Transverse colon (tissue), 4 donors: ENCODE measurements at regions not wholly inside any gene's neighbourhood (a gene's known extent, or its start where the extent isn't known, plus 50 kb on each side); places are given as distances from the start of the nearest gene placed in this dataset.

ENCODE experiments used
- DNase-seq: peaks from one replicate; pipeline ENCODE4 v3.0.0-alpha.2; 2019
- H3K27ac ChIP-seq, 4 donors: fragments of 200-600 bp; sonication (generic); 2 replicates each; pipeline ENCODE4 v1.5.1; 2016 to 2018; ENCODE audit warnings: inconsistent platforms in 4 of 4
- H3K27me3 ChIP-seq: fragments of 200-600 bp; sonication (generic); 2 replicates; pipeline ENCODE4 v1.5.1; 2017; ENCODE audit warnings: inconsistent platforms
- H3K36me3 ChIP-seq, 4 donors: fragments of 200-600 bp; sonication (generic); 2 replicates each; pipeline ENCODE4 v1.5.1; 2017 to 2019; ENCODE audit warnings: inconsistent platforms in 4 of 4
- H3K4me1 ChIP-seq, 4 donors: fragments of 200-600 bp; sonication (generic); 2 replicates each; pipeline ENCODE4 v1.5.1; 2017 to 2020; ENCODE audit warnings: inconsistent platforms in 4 of 4
- H3K4me3 ChIP-seq, 4 donors: fragments of 200-600 bp; sonication (generic); 1 replicate in 1 of 4; 2 replicates in 3 of 4; pipeline versions ENCODE4 v1.5.1 to v1.6.1; 2017 to 2019; ENCODE audit warnings: inconsistent platforms in 4 of 4
- H3K9me3 ChIP-seq, 2 donors: fragments of 200-600 bp; sonication (generic); 2 replicates each; pipeline ENCODE4 v1.5.1; 2017 to 2019; ENCODE audit warnings: inconsistent platforms in 2 of 2
- EP300 ChIP-seq: sonication (generic); formaldehyde crosslinking; IDR thresholded peaks from one replicate; pipeline ENCODE4 v1.6.1; 2017; ENCODE audit warnings: antibody characterized with exemption, low read depth
- POLR2A ChIP-seq: fragments of 450-650 bp; IDR thresholded peaks from one replicate; pipeline ENCODE4 v1.6.1; 2016; ENCODE audit warnings: antibody characterized with exemption, mild to moderate bottlenecking, moderate library complexity
- POLR2AphosphoS5 ChIP-seq, 3 donors: sonication (generic); formaldehyde crosslinking; IDR thresholded peaks; one replicate each; pipeline ENCODE4 v1.6.1; 2016; ENCODE audit warnings: antibody characterized with exemption in 3 of 3
- WGBS, 2 donors: methylation state at CpG; one replicate each; pipeline ENCODE4 v1.1.5; 2018; ENCODE audit warnings: low coverage in 1 of 2; 5-methylcytosine and 5-hydroxymethylcytosine counted together
- in situ Hi-C, 4 donors: fragments of 200-750 bp; cut with MboI; loops; one replicate each; pipeline versions ENCODE4 v1.15.0 to v1.15.1; 2017; ENCODE audit warnings: low sequenced_read_pairs in 3 of 4, low pct_ligation_motif_present in 1 of 4, low pct_unique_long_range_greater_than_20kb in 1 of 4
- intact Hi-C: fragments of 100-400 bp; cut with DNase I; formaldehyde crosslinking; loops from one replicate; pipeline ENCODE4 v1.15.1; 2023; ENCODE audit warnings: low total_unique reads
- TF ChIP-seq, protein P1 (sequence below), 5 experiments: fragments of 200-600 bp in 3 of 5; fragments of 450-650 bp in 2 of 5; sonication (generic) in 3 of 5; IDR thresholded peaks; 1 replicate in 2 of 5; 2 replicates in 3 of 5; pipeline ENCODE4 v1.5.1; 2016 to 2017; ENCODE audit warnings: antibody characterized with exemption in 5 of 5, inconsistent platforms in 3 of 5, mild to moderate bottlenecking in 2 of 5, moderate library complexity in 1 of 5

GRCh38 chr5:106854922-106855321 lies 815.8 kb downstream of the EFNA5 start:
- no peak for DNase-seq
- TF ChIP-seq EP300 (no peak), POLR2A (no peak), POLR2AphosphoS5 (IDR thresholded peaks at IDR 0.05) (no peak)
- TF ChIP-seq, protein P1, sequence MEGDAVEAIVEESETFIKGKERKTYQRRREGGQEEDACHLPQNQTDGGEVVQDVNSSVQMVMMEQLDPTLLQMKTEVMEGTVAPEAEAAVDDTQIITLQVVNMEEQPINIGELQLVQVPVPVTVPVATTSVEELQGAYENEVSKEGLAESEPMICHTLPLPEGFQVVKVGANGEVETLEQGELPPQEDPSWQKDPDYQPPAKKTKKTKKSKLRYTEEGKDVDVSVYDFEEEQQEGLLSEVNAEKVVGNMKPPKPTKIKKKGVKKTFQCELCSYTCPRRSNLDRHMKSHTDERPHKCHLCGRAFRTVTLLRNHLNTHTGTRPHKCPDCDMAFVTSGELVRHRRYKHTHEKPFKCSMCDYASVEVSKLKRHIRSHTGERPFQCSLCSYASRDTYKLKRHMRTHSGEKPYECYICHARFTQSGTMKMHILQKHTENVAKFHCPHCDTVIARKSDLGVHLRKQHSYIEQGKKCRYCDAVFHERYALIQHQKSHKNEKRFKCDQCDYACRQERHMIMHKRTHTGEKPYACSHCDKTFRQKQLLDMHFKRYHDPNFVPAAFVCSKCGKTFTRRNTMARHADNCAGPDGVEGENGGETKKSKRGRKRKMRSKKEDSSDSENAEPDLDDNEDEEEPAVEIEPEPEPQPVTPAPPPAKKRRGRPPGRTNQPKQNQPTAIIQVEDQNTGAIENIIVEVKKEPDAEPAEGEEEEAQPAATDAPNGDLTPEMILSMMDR (IDR thresholded peaks at IDR 0.05) = no peak
- intact Hi-C loops (no loop called here), in situ Hi-C loops (no loop called here)
- Histone ChIP-seq H3K4me1 (no peaks in the 10 kb centered on the region), H3K27me3 (no peaks in the 10 kb centered on the region), H3K4me3 (no peak overlapping the region), H3K9me3 (no peaks in the 10 kb centered on the region), H3K36me3 (no peaks in the 10 kb centered on the region), H3K27ac (no peak overlapping the region)
- 63 to 91% methylated on average over 3 of the region's 3 CpGs for WGBS, 2 donors

- in situ Hi-C loops = no loop called here
- 90 to 100% methylated on average over 1 of the region's 1 CpG for WGBS, 2 donors
- H3K27ac ChIP-seq = no peak overlapping the region
Measured at GRCh38 chr5:106854105-106854687, 816.5 kb downstream of the EFNA5 start.

GRCh38 chr5:106853266-106853665 lies 817.5 kb downstream of the EFNA5 start:
- no peak for DNase-seq
- TF ChIP-seq POLR2AphosphoS5 (IDR thresholded peaks at IDR 0.05) (no peak), EP300 (no peak), POLR2A (no peak)
- TF ChIP-seq, protein P1 (IDR thresholded peaks at IDR 0.05) = no peak
- Histone ChIP-seq H3K36me3 (no peaks in the 10 kb centered on the region), H3K4me1 (no peaks in the 10 kb centered on the region), H3K27me3 (no peaks in the 10 kb centered on the region), H3K9me3 (no peaks in the 10 kb centered on the region), H3K4me3 (no peak overlapping the region), H3K27ac (no peak overlapping the region)
- intact Hi-C loops (no loop called here), in situ Hi-C loops (no loop called here)
- 74 to 82% methylated on average over 4 of the region's 4 CpGs for WGBS, 2 donors

More at GRCh38 chr5:106854105-106854687, 816.5 kb downstream of the EFNA5 start:
- no peak for DNase-seq
- TF ChIP-seq POLR2A = no peak
- no peak for TF ChIP-seq POLR2AphosphoS5 (IDR thresholded peaks at IDR 0.05)
- TF ChIP-seq, protein P1 (IDR thresholded peaks at IDR 0.05) = no peak
- no peak for TF ChIP-seq EP300
- H3K9me3 ChIP-seq = no peaks in the 10 kb centered on the region
- H3K27me3 ChIP-seq = no peaks in the 10 kb centered on the region
- H3K36me3 ChIP-seq = no peaks in the 10 kb centered on the region
- intact Hi-C loops = no loop called here
- no peak overlapping the region for H3K4me3 ChIP-seq
- H3K4me1 ChIP-seq = no peaks in the 10 kb centered on the region

DNA sequence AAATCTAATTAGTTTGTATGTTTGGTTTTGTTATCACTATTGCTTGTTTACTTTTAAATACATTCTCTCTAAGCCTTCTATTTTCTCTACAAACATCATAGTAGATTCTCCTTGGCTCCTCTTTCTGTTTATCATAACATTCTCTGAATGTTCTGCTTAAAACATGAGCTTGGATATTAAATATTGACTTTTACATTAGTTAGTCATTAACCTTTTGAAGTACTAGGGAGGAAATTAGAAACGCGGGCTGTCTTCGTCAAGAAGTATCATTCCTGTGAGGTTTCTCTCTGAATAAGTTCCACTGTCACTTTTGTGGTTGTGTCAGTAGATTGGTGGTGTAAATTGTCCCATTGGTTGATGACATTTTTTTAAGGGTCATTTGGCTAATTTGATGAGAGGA lies 821.5 kb downstream of the EFNA5 start:
- no peaks in the 10 kb centered on the region for H3K4me1 ChIP-seq
- H3K27me3 ChIP-seq = no peaks in the 10 kb centered on the region
- DNase-seq = no peak
- in situ Hi-C loops (no loop called here), intact Hi-C loops (no loop called here)
- no peaks in the 10 kb centered on the region for H3K9me3 ChIP-seq
- H3K4me3 ChIP-seq = no peak overlapping the region
- H3K27ac ChIP-seq = no peak overlapping the region
- H3K36me3 ChIP-seq = no peaks in the 10 kb centered on the region
- TF ChIP-seq, protein P1 (IDR thresholded peaks at IDR 0.05) = no peak
- no peak for TF ChIP-seq POLR2AphosphoS5 (IDR thresholded peaks at IDR 0.05)
- TF ChIP-seq POLR2A = no peak
- TF ChIP-seq EP300 = no peak
- WGBS, 2 donors = 56% methylated on average over 3 of the region's 3 CpGs; no CpG with 5 or more reads in 1 of the 2 donors
